GM18511 (cell line): ENCODE measurements at regions not wholly inside any gene's neighbourhood (a gene's known extent, or its start where the extent isn't known, plus 50 kb on each side); places are given as distances from the start of the nearest gene placed in this dataset.
A peak's percentile ranks its signal among the peaks of the same experiment; 100 is the strongest.
"Not testable (repeated sequence)": the region's sequence is repeated elsewhere in the genome, so short reads cannot be mapped to it uniquely, and the experiment has no call there.

ENCODE experiments used
- ATAC-seq: cut with Tn5 transposase; IDR thresholded peaks from one replicate; pipeline ENCODE4 v1.9.1; 2021; ENCODE audit warnings: mild to moderate bottlenecking, moderate library complexity; ENCODE audit not compliant: unreplicated experiment

DNA sequence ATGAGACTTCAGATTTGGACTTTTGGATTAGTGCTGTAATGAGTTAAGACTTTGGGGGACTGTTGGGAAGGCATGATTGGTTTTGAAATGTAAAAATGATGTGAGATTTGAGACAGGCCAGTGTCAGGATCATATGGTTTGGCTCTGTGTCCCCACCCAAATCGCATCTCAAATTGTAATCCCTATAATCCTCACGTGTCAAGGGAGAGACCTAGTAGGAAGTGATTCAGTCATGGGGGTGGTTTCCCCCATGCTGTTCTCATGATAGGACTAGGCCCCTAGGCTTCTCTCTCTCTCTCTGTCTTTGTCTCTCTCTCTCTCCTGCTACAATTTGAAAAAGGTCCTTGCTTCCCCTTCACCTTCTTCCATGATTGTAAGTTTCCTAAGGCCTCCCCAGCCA is 473.3 kb upstream of the CD180 start:
- no peak for ATAC-seq

DNA sequence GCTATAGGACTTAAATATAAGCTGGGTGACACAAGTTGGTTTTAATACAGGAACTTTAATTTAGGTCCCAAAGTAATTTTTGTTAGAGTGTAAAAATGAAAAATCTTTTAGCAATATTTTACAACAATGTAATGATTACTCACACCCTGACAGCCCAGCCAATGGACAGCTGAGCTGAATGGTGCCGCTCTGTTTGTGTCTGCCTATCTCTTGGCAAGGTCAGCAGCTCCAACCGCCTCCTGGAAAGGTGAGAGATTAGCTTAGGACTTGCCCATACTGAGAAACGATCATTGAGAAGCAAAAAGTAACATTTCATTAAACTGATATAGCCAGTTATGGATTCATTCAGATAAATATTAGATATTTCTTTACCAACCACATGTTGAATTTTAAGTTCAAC is 463.6 kb upstream of the CD180 start:
- ATAC-seq: no peak

DNA sequence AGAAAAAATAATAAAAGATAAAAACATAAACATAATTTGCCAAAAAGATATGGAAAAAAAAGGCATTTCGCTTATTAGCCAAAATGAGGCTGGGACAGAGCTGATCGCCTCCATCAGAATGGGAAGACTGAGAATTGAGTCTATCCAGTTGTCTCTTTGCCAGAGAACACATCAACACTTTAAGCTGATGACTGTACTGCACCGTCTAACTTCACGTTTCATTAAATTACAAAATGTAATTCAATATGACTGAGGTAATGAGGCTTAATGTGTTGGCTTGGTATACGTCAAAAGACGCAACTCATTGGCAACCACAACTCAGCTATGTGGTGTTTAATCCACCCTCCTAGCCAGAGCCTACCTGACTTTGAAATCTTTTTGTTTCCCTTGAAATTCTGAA is 462.7 kb upstream of the CD180 start:
- ATAC-seq: no peak

DNA sequence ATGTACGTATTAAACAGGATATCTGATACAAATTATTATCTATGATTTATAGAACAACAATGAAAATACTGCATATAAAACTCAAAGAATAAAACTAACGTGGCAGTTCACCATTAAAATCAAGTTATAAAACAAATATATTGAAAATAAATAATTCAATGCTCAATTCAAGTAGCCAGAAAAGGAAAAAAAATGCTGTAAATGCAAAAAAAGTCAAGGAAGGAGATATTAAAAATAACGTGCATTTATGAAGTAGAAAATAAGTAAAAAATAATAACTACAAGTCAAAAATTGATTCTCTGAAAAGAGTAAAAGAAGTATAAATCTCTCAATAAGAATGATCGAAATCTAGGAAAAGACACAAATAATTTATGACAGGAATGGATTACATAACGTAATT is 460.5 kb upstream of the CD180 start:
- no peak for ATAC-seq

DNA sequence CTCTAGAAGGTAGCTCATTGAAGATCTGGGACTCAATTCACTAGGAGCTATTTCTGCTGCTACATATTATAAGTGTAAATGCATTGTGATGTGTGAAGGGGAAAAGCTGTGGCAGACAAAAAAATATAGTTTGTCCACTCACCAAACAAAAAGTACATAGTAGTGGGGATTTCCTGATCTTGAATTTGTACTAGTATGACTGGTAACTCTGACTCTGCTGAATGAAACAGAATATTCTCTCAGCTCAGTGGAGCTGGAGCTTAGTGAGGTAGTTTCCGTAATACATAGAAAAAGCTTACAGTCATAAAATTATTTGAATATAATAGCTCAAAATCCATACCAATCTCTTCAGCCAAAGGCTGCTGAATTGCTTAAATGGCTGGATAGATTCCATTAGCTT is 455.6 kb upstream of the CD180 start:
- peak; percentile 61 for ATAC-seq

DNA sequence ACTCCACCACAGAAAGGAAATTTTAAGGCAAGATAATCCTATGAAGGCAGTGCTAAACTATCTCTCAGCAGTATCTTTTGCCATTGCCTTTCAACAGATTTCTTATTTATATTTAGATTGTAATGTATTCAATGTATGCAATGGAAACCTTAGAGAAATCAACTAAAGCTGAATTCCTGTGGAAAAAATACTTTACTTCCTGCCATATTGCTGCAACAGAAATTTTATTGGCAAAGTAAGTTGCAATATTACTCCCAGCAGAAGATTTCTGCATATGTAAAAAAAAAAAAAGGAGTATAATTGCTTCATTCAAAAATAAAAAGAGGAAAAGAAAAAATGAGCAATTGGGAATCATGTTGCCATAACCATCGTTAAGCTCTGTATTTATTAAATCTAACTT is 454.6 kb upstream of the CD180 start:
- ATAC-seq: no peak

DNA sequence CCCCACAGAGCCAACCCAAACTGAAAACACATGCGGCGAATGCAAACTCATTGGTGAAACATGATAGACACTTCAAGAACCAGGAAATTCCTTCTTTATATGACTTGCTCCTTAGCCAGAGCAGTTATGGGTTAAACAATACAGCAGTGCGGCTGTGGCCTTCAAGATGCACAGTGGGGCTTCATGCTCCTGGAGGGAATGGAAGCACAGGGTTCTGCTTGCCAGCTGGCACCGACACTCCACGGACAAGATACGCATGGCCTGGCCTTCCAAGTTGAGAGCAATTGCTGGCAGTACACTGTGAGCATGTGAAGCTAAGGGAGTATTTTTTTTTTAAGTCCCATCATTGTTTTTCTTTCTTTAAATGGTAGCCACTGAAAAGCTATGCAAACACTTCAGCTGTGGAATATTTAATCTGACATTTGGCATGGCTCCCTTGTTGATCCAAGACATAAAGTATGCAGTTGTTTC is 451.6 kb upstream of the CD180 start:
- ATAC-seq: no peak

DNA sequence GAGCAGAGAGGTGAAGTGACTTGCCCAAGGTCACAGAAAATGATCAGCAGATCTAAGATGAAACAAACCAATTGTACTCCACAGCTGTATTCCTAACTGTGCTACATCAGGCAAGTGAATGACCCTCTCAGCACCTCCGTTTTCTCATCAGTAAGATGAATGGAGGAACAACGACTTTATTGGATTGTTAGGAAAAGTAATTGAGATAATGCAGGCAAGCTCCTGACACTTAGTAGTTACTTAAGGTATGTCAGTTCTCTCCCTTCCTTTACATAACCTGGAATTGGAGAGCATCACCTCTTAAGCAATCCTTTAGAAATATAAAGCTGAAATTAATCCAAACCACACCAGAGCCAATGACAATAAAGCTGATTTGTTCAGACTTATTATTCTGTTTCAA is 451.2 kb upstream of the CD180 start:
- ATAC-seq: no peak

DNA sequence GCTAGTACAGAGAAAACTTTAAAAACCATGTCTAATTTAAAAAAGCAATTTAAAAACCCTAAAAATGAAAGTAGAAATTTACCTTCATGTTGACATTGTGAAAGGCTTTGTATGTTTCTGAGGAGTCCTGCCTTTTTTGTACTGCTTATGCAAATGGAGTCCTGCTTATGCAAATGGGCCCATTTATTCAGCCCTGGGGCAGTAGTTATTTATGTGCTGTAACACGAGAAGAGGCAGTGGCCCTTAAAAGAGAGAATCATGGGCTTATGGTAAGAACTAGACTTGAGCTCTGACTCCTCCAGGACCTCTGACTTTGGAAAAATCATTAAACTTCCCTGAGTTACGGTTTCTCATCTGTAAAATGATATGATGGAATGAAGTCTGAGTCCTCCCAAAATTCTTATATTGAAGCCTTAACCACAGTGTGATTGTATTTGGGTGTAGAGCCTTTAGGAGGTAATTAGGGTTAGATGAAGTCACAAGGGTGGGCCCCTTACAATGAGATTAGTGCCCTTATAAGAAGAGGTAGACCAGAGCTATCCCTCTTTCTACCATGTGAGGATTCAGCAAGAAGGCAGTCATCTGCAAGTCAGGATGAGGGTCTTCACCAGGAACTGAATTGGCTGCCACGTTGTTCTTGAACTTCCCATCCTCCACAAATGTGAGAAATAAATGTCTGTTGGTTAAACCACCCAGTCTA is 447.8 kb upstream of the CD180 start:
- no peak for ATAC-seq

DNA sequence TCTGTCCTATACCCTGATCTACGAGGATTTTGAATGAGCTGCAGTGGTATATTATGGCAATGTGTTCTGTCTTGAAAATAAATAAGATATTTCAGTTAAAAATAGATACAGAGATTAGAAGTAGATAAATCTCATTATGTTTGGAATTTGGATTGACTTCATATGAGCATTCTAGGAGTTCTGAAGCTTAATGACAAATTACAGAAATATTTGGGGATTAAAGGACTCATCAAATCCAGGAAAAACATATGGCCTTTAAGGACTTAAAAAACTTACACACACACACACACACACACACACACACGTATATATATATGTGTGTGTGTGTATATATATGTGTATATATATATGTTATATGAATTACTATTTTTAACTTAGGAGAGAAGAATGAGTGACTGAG is 446.9 kb upstream of the CD180 start:
- ATAC-seq: no peak

DNA sequence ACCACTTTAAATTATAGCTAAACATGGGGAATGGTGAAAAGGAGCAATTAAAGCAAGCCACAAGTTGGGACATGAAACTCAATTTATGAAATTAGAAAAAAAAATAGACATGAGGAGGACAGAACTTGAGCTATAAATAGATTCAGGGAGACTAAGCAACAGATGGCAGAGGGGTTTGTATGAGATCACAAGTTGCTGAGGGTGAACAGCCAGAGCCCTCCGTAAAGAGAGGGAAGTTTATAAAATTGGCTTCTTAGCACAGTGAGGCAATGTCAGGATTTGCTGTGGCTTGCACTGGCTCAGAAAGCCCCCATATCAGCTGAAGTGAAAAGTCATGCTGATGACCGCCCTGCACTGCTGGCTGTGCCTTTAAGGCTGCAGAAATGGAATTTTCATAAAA is 443.4 kb upstream of the CD180 start:
- ATAC-seq: no peak

DNA sequence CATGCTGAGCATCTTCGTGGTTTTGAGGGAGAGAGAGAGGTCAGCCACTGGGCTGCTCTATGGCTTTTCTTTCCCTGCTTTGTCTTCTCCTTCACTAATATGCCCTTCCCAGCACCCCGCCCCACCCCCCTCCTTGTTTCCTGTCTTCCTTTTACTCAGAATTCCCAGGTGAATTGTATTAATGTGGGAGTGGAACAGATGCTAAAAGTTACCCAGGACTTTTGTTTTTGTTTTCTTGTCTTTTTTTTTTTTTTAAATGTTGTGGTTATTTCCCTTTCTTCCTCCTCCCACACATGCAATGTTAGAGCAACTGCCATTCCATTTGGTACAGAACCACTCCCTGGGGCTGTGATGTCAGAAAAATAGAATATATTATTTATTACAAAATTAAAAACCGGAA is 442.7 kb upstream of the CD180 start:
- ATAC-seq: no peak

DNA sequence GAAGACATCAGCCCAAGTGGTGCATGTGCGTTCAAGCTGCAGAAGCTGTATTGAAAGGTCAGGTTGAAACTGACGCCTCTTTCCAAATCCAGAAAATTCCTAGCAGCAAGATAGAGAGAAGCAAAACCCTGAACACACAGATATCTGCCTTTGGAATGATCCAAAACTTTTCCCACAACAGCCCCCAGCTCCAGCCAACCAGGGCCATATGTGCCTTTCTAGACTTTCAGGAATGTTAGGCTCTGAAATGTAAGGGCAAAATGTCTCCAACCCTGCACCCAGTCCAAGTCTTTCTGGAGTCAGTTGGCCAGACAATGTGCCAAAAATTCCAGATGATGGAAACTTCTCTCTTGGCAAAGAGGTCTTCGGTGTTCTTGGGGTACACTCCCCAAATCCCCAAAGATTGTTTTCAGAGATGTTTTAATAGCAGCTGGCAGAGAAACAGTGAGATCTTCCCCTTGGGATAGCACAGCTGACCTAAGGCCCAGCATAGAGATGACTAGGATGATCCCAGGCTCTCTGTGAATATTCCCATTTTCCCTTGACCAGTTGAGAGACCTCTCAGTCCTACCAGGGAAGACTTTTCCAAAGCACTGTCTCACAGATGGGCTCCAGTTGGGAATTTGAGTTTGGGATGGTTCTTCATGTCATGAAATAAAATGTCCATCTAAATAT is 440.4 kb upstream of the CD180 start:
- ATAC-seq: no peak

DNA sequence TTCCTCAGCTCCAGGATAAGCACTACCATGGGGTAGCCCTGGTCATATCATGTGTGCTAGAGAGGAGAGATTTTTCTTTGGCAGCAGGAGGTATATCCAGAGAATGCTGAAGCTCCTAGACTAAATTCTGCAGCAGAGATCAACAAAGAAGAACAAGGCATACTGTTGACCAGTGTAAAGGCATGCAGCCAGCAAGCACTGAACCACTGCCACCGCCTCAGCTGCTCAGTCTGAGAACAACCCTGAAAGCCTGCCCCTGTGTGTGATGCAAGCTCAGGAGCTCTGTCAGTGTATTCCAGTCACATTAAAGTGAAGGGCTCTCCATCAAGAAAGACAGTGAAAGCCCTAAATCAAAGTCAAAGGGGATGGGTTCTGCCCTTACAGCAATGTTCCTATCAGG is 439.5 kb upstream of the CD180 start:
- ATAC-seq: no peak

DNA sequence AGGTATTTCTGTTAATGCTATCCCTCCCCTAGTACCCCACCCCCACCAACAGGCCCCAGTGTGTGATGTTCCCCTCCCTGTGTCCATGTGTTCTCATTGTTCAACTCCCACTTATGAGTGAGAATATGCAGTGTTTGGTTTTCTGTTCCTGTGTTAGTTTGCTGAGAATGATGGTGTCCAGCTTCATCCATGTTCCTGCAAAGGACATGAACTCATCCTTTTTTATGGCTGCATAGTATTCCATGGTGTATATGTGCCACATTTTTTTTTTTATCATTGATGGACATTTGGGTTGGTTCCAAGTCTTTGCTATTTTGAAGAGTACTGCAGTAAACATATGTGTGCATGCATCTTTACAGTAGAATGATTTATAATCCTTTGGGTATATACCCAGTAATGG is 430.5 kb upstream of the CD180 start:
- not testable (repeated sequence) for ATAC-seq

DNA sequence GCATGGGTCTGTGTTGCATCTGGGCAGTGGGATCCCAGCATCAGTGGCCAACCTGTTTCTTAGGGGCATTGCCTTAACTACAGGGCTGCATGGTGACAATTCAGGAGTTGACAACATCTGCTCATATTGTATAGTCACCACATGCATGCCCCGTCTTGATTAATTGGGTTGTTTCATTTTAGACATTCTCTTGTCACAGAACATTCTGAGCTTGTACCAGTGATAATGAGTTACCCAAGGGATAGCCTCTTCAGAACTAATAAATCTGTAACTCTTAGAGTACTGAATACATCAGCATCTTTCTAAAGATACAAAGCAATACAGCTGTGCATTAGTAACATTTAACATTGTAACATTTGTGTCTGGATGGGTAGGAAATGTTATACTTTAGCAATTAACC is 426.5 kb upstream of the CD180 start:
- no peak for ATAC-seq

DNA sequence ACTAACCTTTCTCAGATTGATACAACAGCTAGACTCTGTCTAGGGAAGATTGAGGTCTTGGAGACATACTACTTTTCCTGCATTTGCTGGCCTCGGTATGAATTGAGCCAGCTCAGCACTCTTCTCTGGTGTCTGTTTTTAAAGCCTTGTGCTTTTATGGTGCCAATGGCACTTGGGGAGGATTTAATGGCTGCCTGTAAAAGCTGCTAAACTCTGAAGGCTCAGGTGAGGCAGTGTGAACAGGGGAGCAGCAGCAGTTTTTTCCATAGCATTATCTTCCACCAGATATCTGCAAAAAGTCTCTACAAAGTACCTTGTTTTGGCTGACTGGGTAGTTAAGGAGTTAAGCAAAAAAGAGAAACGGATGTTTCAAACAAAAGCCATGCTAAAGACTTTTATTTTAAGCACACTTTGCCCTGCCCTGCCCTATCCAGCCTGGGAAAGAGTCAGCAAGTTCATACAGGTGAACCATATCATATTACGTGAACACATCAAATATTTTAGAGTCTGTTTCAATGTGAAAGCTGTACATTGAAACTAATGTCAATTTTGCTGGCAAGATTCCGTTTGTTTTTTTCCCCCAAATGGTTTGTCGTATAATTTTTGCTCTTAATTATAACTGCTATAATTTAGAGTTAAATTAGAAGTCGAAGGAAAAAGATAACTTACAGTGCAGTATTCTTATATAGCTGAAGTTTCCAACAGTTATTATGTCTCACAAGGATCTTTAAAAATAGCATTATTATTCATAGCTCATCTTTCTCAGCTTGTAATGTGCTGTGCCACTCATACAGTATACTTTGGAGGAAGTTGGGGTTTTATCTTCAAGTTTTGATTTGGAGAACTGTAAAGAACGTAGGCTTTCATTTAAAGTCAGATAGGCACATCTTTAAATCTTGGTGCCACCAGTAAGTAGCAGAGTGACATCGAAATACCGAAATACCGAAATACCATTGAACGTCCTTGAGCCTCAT is 424.1 kb upstream of the CD180 start:
- ATAC-seq: no peak

DNA sequence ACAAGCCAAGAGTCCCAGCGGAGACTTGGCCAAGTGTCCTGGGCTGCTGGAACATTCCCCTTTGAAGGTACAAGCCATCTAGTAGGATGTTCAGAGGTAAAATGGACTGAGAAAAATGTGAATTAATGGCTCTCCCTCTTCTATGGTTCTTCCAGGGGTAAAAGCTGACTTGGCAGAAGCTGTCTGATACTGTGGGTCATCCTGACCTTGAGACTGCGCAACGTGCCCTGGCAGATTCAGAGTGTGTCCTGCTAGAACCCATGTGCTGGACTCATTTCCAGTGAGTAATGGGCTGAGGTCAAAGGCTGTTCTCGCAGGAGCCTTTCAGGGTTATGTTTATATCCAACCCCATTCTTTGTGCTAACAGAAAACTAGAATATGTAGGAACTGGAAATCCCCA is 423.0 kb upstream of the CD180 start:
- no peak for ATAC-seq

DNA sequence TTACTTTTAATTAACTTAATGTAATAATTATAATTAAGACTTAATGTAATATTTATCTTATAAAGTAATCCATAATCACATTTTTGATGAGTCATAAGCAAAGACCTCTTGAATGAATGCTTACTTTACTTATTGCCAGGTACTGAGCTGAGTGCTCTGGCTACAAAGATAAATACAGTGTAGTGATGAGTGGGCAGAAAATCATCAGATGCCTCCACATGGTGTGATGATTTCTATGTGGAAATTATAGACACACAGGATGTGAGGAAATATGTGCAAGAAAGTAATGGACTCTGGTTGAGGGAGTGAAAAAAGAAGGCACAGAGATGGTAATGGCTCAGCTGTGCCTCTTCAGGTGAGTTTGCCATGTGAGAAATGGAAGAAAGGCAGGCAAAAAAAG is 422.6 kb upstream of the CD180 start:
- ATAC-seq: no peak

DNA sequence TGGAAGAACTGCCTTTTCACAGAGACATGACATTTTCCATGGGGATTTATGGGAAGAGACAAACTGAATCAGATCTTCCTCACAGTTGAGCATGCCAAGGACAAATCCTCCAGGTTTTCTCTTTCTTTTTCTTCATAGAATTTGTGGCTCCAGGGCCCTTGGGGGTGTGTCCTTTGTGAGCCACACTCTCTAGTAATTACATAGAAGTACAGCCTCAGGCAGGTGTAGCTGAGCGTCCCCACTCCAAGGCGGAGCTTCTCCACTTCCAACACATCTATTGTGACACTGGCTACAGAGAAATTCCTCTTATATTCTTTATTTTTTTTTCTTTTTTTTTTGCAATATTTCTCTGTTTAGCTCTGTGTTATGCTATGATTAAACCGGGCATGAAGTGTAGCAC is 420.5 kb upstream of the CD180 start:
- no peak for ATAC-seq

DNA sequence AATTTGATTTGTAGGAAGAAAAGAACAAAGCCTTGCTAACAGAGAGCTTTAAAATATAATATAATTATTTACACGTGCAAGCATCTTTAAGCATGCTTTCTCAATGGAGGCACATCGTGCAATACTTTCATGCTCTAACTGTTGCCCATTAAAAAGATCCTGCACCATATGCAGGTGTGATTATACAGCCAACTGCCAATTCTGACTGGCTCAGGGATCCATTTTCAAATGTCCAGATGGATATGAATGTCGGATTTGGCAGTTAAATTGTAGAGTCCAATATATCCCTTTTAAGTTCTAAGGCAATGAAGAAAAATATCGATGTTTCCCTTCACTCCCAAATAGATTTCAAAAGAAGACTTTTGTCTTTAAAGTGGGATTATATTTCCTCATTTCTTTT is 416.4 kb upstream of the CD180 start:
- no peak for ATAC-seq
